ENCODE measurements at regions not wholly inside any gene's neighbourhood (a gene's known extent, or its start where the extent isn't known, plus 50 kb on each side); places are given as distances from the start of the nearest gene placed in this dataset.

DNA sequence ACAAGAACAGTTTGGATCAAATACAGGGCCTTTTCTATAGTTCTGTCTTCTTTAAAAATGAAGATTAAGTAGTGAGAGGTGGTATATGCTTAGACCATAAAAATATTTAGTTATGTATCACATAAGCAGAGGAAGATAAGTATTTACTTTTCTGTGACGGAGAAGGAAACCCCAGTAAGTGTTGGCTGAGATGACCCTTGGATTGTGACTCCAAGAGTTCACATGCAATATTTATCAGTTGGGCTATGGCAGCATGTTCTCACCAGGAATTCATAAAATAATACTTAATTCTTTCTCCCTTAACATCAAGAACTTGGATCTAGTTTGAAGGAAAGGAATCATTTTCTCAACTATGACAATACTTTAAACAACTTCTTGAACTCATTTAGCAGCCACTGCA, 98.4 kb upstream of the TBX18 start:
- H3K27ac Mint-ChIP-seq = no peak overlapping the region

DNA sequence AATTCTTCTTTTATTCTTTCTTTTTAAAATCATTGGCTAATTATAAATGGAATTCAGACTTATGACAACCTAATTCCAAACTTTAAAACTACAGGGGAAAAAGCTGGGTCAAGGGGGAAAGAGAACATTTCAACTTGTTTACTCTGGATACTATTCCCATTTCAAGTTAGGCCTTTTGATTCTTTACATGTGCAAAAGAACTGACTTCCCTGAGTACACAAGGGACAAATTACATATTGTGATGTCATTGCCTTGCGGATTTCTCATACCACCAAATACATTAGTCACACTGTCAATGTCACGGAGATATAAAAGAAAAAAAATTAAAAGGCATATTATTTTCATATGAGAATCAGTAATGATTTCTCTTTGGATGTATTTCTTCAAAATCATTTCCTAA, 96.5 kb upstream of the TBX18 start:
- Mint-ChIP-seq H3K27me3 (ENCODE audit: low read depth) (no peaks in the 10 kb centered on the region), H3K27ac (no peak overlapping the region), H3K36me3 (no peaks in the 10 kb centered on the region), H3K9me3 (no peaks in the 10 kb centered on the region), H3K4me3 (no peak overlapping the region), H3K4me1 (peaks cover 7% of the 10 kb centered on the region)
- POLR2A ChIA-PET = no interaction called here
- DNase-seq (ENCODE audit: low spot score) (no peak), ATAC-seq (no peak)
- CTCF ChIA-PET = no interaction called here
- TF ChIP-seq ZNF138 (CRISPR knock-in tag; conservative IDR thresholded peaks at IDR 0.05) (no peak), ZNF396 (CRISPR knock-in tag; IDR thresholded peaks at IDR 0.05; ENCODE audit: borderline replicate concordance) (no peak), NR1H2 (CRISPR knock-in tag; IDR thresholded peaks at IDR 0.05) (no peak), NFATC4 (CRISPR knock-in tag; IDR thresholded peaks at IDR 0.05) (no peak), JAZF1 (CRISPR knock-in tag; IDR thresholded peaks at IDR 0.05) (no peak), SMAD3 (CRISPR knock-in tag; IDR thresholded peaks at IDR 0.05; ENCODE audit: borderline replicate concordance) (no peak), NFE2L1 (CRISPR knock-in tag; IDR thresholded peaks at IDR 0.05) (no peak)
- TF ChIP-seq, protein P1, sequence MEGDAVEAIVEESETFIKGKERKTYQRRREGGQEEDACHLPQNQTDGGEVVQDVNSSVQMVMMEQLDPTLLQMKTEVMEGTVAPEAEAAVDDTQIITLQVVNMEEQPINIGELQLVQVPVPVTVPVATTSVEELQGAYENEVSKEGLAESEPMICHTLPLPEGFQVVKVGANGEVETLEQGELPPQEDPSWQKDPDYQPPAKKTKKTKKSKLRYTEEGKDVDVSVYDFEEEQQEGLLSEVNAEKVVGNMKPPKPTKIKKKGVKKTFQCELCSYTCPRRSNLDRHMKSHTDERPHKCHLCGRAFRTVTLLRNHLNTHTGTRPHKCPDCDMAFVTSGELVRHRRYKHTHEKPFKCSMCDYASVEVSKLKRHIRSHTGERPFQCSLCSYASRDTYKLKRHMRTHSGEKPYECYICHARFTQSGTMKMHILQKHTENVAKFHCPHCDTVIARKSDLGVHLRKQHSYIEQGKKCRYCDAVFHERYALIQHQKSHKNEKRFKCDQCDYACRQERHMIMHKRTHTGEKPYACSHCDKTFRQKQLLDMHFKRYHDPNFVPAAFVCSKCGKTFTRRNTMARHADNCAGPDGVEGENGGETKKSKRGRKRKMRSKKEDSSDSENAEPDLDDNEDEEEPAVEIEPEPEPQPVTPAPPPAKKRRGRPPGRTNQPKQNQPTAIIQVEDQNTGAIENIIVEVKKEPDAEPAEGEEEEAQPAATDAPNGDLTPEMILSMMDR (IDR thresholded peaks at IDR 0.05) = no peak
- TF ChIP-seq, protein P2, sequence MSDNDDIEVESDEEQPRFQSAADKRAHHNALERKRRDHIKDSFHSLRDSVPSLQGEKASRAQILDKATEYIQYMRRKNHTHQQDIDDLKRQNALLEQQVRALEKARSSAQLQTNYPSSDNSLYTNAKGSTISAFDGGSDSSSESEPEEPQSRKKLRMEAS (CRISPR knock-in tag; IDR thresholded peaks at IDR 0.05) = no peak
- TF ChIP-seq, protein P3, sequence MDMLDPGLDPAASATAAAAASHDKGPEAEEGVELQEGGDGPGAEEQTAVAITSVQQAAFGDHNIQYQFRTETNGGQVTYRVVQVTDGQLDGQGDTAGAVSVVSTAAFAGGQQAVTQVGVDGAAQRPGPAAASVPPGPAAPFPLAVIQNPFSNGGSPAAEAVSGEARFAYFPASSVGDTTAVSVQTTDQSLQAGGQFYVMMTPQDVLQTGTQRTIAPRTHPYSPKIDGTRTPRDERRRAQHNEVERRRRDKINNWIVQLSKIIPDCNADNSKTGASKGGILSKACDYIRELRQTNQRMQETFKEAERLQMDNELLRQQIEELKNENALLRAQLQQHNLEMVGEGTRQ (CRISPR knock-in tag; IDR thresholded peaks at IDR 0.05) = no peak
- TF ChIP-seq, protein P4, sequence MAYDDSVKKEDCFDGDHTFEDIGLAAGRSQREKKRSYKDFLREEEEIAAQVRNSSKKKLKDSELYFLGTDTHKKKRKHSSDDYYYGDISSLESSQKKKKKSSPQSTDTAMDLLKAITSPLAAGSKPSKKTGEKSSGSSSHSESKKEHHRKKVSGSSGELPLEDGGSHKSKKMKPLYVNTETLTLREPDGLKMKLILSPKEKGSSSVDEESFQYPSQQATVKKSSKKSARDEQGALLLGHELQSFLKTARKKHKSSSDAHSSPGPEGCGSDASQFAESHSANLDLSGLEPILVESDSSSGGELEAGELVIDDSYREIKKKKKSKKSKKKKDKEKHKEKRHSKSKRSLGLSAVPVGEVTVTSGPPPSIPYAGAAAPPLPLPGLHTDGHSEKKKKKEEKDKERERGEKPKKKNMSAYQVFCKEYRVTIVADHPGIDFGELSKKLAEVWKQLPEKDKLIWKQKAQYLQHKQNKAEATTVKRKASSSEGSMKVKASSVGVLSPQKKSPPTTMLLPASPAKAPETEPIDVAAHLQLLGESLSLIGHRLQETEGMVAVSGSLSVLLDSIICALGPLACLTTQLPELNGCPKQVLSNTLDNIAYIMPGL (CRISPR knock-in tag; IDR thresholded peaks at IDR 0.05) = no peak
- TF ChIP-seq, protein P5, sequence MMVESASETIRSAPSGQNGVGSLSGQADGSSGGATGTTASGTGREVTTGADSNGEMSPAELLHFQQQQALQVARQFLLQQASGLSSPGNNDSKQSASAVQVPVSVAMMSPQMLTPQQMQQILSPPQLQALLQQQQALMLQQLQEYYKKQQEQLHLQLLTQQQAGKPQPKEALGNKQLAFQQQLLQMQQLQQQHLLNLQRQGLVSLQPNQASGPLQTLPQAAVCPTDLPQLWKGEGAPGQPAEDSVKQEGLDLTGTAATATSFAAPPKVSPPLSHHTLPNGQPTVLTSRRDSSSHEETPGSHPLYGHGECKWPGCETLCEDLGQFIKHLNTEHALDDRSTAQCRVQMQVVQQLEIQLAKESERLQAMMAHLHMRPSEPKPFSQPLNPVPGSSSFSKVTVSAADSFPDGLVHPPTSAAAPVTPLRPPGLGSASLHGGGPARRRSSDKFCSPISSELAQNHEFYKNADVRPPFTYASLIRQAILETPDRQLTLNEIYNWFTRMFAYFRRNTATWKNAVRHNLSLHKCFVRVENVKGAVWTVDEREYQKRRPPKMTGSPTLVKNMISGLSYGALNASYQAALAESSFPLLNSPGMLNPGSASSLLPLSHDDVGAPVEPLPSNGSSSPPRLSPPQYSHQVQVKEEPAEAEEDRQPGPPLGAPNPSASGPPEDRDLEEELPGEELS (CRISPR knock-in tag; IDR thresholded peaks at IDR 0.05) = no peak

More for the DNA sequence above, 98.4 kb upstream of the TBX18 start:
- H3K4me1 Mint-ChIP-seq = peaks cover 7% of the 10 kb centered on the region
- ChIA-PET POLR2A (no interaction called here), CTCF (no interaction called here)
- TF ChIP-seq, protein P6, sequence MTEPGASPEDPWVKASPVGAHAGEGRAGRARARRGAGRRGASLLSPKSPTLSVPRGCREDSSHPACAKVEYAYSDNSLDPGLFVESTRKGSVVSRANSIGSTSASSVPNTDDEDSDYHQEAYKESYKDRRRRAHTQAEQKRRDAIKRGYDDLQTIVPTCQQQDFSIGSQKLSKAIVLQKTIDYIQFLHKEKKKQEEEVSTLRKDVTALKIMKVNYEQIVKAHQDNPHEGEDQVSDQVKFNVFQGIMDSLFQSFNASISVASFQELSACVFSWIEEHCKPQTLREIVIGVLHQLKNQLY (CRISPR knock-in tag; IDR thresholded peaks at IDR 0.05) = no peak
- TF ChIP-seq RELA (CRISPR knock-in tag; IDR thresholded peaks at IDR 0.05; ENCODE audit: borderline replicate concordance) = no peak
- TF ChIP-seq, protein P7, sequence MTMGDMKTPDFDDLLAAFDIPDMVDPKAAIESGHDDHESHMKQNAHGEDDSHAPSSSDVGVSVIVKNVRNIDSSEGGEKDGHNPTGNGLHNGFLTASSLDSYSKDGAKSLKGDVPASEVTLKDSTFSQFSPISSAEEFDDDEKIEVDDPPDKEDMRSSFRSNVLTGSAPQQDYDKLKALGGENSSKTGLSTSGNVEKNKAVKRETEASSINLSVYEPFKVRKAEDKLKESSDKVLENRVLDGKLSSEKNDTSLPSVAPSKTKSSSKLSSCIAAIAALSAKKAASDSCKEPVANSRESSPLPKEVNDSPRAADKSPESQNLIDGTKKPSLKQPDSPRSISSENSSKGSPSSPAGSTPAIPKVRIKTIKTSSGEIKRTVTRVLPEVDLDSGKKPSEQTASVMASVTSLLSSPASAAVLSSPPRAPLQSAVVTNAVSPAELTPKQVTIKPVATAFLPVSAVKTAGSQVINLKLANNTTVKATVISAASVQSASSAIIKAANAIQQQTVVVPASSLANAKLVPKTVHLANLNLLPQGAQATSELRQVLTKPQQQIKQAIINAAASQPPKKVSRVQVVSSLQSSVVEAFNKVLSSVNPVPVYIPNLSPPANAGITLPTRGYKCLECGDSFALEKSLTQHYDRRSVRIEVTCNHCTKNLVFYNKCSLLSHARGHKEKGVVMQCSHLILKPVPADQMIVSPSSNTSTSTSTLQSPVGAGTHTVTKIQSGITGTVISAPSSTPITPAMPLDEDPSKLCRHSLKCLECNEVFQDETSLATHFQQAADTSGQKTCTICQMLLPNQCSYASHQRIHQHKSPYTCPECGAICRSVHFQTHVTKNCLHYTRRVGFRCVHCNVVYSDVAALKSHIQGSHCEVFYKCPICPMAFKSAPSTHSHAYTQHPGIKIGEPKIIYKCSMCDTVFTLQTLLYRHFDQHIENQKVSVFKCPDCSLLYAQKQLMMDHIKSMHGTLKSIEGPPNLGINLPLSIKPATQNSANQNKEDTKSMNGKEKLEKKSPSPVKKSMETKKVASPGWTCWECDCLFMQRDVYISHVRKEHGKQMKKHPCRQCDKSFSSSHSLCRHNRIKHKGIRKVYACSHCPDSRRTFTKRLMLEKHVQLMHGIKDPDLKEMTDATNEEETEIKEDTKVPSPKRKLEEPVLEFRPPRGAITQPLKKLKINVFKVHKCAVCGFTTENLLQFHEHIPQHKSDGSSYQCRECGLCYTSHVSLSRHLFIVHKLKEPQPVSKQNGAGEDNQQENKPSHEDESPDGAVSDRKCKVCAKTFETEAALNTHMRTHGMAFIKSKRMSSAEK (CRISPR knock-in tag; IDR thresholded peaks at IDR 0.05; ENCODE audit: borderline replicate concordance) = no peak
- TF ChIP-seq ZNF423 (CRISPR knock-in tag; IDR thresholded peaks at IDR 0.05) = no peak
- TF ChIP-seq, protein P5 (CRISPR knock-in tag; IDR thresholded peaks at IDR 0.05) = no peak
- no peak for TF ChIP-seq RORB (CRISPR knock-in tag; IDR thresholded peaks at IDR 0.05)
- no peak for TF ChIP-seq ESRRA (CRISPR knock-in tag; IDR thresholded peaks at IDR 0.05; ENCODE audit: borderline replicate concordance)
- TF ChIP-seq FOXJ3 (CRISPR knock-in tag; IDR thresholded peaks at IDR 0.05; ENCODE audit: borderline replicate concordance) = no peak
- TF ChIP-seq, protein P8, sequence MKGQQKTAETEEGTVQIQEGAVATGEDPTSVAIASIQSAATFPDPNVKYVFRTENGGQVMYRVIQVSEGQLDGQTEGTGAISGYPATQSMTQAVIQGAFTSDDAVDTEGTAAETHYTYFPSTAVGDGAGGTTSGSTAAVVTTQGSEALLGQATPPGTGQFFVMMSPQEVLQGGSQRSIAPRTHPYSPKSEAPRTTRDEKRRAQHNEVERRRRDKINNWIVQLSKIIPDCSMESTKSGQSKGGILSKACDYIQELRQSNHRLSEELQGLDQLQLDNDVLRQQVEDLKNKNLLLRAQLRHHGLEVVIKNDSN (CRISPR knock-in tag; IDR thresholded peaks at IDR 0.05) = no peak
- H3K36me3 Mint-ChIP-seq = no peaks in the 10 kb centered on the region
- H3K27me3 Mint-ChIP-seq (ENCODE audit: low read depth) = no peaks in the 10 kb centered on the region
- ATAC-seq = no peak
- H3K9me3 Mint-ChIP-seq = no peaks in the 10 kb centered on the region
- no peak overlapping the region for H3K4me3 Mint-ChIP-seq
- DNase-seq (ENCODE audit: low spot score) = no peak

Measured in WTC11 (cell line).